WTC11 (cell line): ENCODE measurements at regions not wholly inside any gene's neighbourhood (a gene's known extent, or its start where the extent isn't known, plus 50 kb on each side); places are given as distances from the start of the nearest gene placed in this dataset.

Experiments used
- ATAC-seq: fragments of 200-7000 bp; cut with Tn5 transposase; 2 replicates; pipeline ENCODE4 v1.10.0; 2021; ENCODE audit warnings: mild to moderate bottlenecking, moderate library complexity
- CTCF ChIA-PET: fragments of 300-600 bp; sonication (Branson Sonifier 250); formaldehyde crosslinking; loops from one replicate; lab custom pipeline; 2021; ENCODE audit warnings: antibody characterized with exemption; lab: Charles Lee
- POLR2A ChIA-PET: fragments of 350-600 bp; sonication (Branson Sonifier 250); formaldehyde crosslinking; loops from one replicate; lab custom pipeline; 2021; ENCODE audit warnings: antibody characterized with exemption; lab: Charles Lee
- DNase-seq: peaks from one replicate; pipeline ENCODE4 v3.0.0; 2021; ENCODE audit warnings: low spot score
- H3K27ac Mint-ChIP-seq: 2 replicates; pipeline ENCODE4 v1.8.0; 2021; ENCODE audit warnings: mixed read lengths
- H3K27me3 Mint-ChIP-seq: 2 replicates; pipeline ENCODE4 v1.8.0; 2021; ENCODE audit warnings: low read depth, mild to moderate bottlenecking, moderate library complexity, mixed read lengths
- H3K36me3 Mint-ChIP-seq: 2 replicates; pipeline ENCODE4 v1.8.0; 2021; ENCODE audit warnings: mixed read lengths
- H3K4me1 Mint-ChIP-seq: 2 replicates; pipeline ENCODE4 v1.8.0; 2022; ENCODE audit warnings: mixed read lengths
- H3K4me3 Mint-ChIP-seq: 2 replicates; pipeline ENCODE4 v1.8.0; 2021; ENCODE audit warnings: mild to moderate bottlenecking, moderate library complexity, mixed read lengths
- H3K9me3 Mint-ChIP-seq: 2 replicates; pipeline ENCODE4 v1.8.0; 2021; ENCODE audit warnings: mixed read lengths
- ATF1 ChIP-seq: sonication (generic); formaldehyde crosslinking; IDR thresholded peaks from 2 replicates; pipeline ENCODE4 v1.8.1; 2023; ENCODE audit warnings: mild to moderate bottlenecking, moderate library complexity, missing genetic modification reagents
- CREB1 ChIP-seq: sonication (generic); formaldehyde crosslinking; IDR thresholded peaks from 2 replicates; pipeline ENCODE4 v1.8.0; 2023; ENCODE audit warnings: mild to moderate bottlenecking, missing genetic modification reagents
- E2F4 ChIP-seq: sonication (generic); formaldehyde crosslinking; IDR thresholded peaks from 2 replicates; pipeline ENCODE4 v1.8.1; 2022; ENCODE audit warnings: low read depth, mild to moderate bottlenecking, moderate library complexity, missing genetic modification reagents, borderline replicate concordance
- ELF4 ChIP-seq: sonication (generic); formaldehyde crosslinking; IDR thresholded peaks from 2 replicates; pipeline ENCODE4 v1.8.1; 2022; ENCODE audit warnings: low read depth, mild to moderate bottlenecking, moderate library complexity, missing genetic modification reagents
- FOXK1 ChIP-seq: sonication (generic); formaldehyde crosslinking; IDR thresholded peaks from 2 replicates; pipeline ENCODE4 v1.8.0; 2022; ENCODE audit warnings: mild to moderate bottlenecking, moderate library complexity, missing genetic modification reagents
- FOXP1 ChIP-seq: sonication (generic); formaldehyde crosslinking; IDR thresholded peaks from 2 replicates; pipeline ENCODE4 v1.8.0; 2022; ENCODE audit warnings: missing genetic modification reagents, mild to moderate bottlenecking, moderate library complexity, borderline replicate concordance
- HMGA2 ChIP-seq: fragments of 250-450 bp; sonication (Bioruptor Pico); IDR thresholded peaks from 2 replicates; pipeline ENCODE4 v1.4.0; 2021; ENCODE audit warnings: mild to moderate bottlenecking, moderate library complexity
- MLX ChIP-seq: sonication (generic); formaldehyde crosslinking; IDR thresholded peaks from 2 replicates; pipeline ENCODE4 v1.8.1; 2023; ENCODE audit warnings: mild to moderate bottlenecking, missing genetic modification reagents, moderate library complexity
- MYBL2 ChIP-seq: sonication (generic); formaldehyde crosslinking; IDR thresholded peaks from 2 replicates; pipeline ENCODE4 v1.8.1; 2023; ENCODE audit warnings: mild to moderate bottlenecking, moderate library complexity, missing genetic modification reagents
- OVOL2 ChIP-seq: fragments of 250-450 bp; sonication (Bioruptor Pico); IDR thresholded peaks from 2 replicates; pipeline ENCODE4 v1.9.0; 2021; ENCODE audit warnings: mild to moderate bottlenecking, borderline replicate concordance
- TEAD4 ChIP-seq: sonication (generic); formaldehyde crosslinking; IDR thresholded peaks from 2 replicates; pipeline ENCODE4 v1.8.0; 2022; ENCODE audit warnings: mild to moderate bottlenecking, missing genetic modification reagents
- ZBTB21 ChIP-seq: sonication (generic); formaldehyde crosslinking; IDR thresholded peaks from 2 replicates; pipeline ENCODE4 v1.8.1; 2023; ENCODE audit warnings: mild to moderate bottlenecking, missing genetic modification reagents, borderline replicate concordance
- ZNF232 ChIP-seq: sonication (generic); formaldehyde crosslinking; IDR thresholded peaks from 2 replicates; pipeline ENCODE4 v1.8.0; 2022; ENCODE audit warnings: mild to moderate bottlenecking, missing genetic modification reagents
- ZNF263 ChIP-seq: sonication (generic); formaldehyde crosslinking; IDR thresholded peaks from 2 replicates; pipeline ENCODE4 v1.8.1; 2022; ENCODE audit warnings: low read depth, mild to moderate bottlenecking, moderate library complexity, missing genetic modification reagents
- ZNF512 ChIP-seq: sonication (generic); formaldehyde crosslinking; IDR thresholded peaks from 2 replicates; pipeline ENCODE4 v1.8.1; 2022; ENCODE audit warnings: missing genetic modification reagents, borderline replicate concordance
- TF ChIP-seq, protein P1 (sequence below): sonication (generic); formaldehyde crosslinking; IDR thresholded peaks from 2 replicates; pipeline ENCODE4 v1.8.0; 2023; ENCODE audit warnings: missing genetic modification reagents, mild to moderate bottlenecking, borderline replicate concordance
- TF ChIP-seq, protein P2 (sequence below): fragments of 250-450 bp; sonication (Bioruptor Pico); IDR thresholded peaks from 2 replicates; pipeline ENCODE4 v1.9.0; 2021; ENCODE audit warnings: mild to moderate bottlenecking
- TF ChIP-seq, protein P3 (sequence below): sonication (generic); formaldehyde crosslinking; IDR thresholded peaks from 2 replicates; pipeline ENCODE4 v1.8.0; 2023; ENCODE audit warnings: mild to moderate bottlenecking, missing genetic modification reagents

DNA sequence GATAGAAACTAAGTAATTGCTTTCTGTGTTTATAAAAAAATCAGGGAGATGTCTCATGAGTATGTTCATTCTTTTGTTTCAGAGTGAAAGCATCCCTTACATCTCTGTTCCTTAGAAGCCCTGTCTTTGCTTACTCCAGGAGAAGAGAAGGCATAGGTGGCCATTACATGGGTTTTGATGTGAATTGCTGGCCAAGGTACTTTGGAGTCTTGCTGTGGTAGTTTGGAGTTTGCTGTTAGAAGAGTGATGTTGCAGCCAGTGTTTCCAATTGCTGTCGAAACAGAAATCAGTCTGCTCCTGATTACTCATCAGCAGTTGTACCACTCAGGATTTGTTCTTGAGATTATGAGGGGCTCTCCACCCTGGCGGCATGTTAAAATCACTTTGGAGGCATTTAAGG, 97.8 kb upstream of the KLHL14 start:
- DNase-seq (no peak), ATAC-seq (no peak)
- peaks cover 12% of the 10 kb centered on the region for H3K9me3 Mint-ChIP-seq
- H3K36me3 Mint-ChIP-seq, result no peaks in the 10 kb centered on the region
- CTCF ChIA-PET, result no interaction called here
- no peak overlapping the region for H3K27ac Mint-ChIP-seq
- H3K27me3 Mint-ChIP-seq, result no peaks in the 10 kb centered on the region
- TF ChIP-seq, protein P1, sequence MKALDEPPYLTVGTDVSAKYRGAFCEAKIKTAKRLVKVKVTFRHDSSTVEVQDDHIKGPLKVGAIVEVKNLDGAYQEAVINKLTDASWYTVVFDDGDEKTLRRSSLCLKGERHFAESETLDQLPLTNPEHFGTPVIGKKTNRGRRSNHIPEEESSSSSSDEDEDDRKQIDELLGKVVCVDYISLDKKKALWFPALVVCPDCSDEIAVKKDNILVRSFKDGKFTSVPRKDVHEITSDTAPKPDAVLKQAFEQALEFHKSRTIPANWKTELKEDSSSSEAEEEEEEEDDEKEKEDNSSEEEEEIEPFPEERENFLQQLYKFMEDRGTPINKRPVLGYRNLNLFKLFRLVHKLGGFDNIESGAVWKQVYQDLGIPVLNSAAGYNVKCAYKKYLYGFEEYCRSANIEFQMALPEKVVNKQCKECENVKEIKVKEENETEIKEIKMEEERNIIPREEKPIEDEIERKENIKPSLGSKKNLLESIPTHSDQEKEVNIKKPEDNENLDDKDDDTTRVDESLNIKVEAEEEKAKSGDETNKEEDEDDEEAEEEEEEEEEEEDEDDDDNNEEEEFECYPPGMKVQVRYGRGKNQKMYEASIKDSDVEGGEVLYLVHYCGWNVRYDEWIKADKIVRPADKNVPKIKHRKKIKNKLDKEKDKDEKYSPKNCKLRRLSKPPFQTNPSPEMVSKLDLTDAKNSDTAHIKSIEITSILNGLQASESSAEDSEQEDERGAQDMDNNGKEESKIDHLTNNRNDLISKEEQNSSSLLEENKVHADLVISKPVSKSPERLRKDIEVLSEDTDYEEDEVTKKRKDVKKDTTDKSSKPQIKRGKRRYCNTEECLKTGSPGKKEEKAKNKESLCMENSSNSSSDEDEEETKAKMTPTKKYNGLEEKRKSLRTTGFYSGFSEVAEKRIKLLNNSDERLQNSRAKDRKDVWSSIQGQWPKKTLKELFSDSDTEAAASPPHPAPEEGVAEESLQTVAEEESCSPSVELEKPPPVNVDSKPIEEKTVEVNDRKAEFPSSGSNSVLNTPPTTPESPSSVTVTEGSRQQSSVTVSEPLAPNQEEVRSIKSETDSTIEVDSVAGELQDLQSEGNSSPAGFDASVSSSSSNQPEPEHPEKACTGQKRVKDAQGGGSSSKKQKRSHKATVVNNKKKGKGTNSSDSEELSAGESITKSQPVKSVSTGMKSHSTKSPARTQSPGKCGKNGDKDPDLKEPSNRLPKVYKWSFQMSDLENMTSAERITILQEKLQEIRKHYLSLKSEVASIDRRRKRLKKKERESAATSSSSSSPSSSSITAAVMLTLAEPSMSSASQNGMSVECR (CRISPR knock-in tag), result no peak
- no peak for TF ChIP-seq OVOL2
- no peak for TF ChIP-seq MLX (CRISPR knock-in tag)
- no peak for TF ChIP-seq ELF4 (CRISPR knock-in tag)
- no peak for TF ChIP-seq FOXK1 (CRISPR knock-in tag)
- TF ChIP-seq ZNF263, result no peak
- no peak for TF ChIP-seq CREB1
- TF ChIP-seq E2F4 (CRISPR knock-in tag), result no peak
- TF ChIP-seq ZBTB21 (CRISPR knock-in tag), result no peak
- TF ChIP-seq ZNF512, result no peak
- TF ChIP-seq MYBL2 (CRISPR knock-in tag), result no peak
- TF ChIP-seq, protein P2, sequence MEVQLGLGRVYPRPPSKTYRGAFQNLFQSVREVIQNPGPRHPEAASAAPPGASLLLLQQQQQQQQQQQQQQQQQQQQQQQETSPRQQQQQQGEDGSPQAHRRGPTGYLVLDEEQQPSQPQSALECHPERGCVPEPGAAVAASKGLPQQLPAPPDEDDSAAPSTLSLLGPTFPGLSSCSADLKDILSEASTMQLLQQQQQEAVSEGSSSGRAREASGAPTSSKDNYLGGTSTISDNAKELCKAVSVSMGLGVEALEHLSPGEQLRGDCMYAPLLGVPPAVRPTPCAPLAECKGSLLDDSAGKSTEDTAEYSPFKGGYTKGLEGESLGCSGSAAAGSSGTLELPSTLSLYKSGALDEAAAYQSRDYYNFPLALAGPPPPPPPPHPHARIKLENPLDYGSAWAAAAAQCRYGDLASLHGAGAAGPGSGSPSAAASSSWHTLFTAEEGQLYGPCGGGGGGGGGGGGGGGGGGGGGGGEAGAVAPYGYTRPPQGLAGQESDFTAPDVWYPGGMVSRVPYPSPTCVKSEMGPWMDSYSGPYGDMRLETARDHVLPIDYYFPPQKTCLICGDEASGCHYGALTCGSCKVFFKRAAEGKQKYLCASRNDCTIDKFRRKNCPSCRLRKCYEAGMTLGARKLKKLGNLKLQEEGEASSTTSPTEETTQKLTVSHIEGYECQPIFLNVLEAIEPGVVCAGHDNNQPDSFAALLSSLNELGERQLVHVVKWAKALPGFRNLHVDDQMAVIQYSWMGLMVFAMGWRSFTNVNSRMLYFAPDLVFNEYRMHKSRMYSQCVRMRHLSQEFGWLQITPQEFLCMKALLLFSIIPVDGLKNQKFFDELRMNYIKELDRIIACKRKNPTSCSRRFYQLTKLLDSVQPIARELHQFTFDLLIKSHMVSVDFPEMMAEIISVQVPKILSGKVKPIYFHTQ (CRISPR knock-in tag), result no peak
- POLR2A ChIA-PET, result no interaction called here
- peaks cover 23% of the 10 kb centered on the region for H3K4me1 Mint-ChIP-seq
- no peak overlapping the region for H3K4me3 Mint-ChIP-seq

- Mint-ChIP-seq H3K4me1 (peaks cover 23% of the 10 kb centered on the region), H3K36me3 (no peaks in the 10 kb centered on the region), H3K4me3 (no peak overlapping the region), H3K27me3 (no peaks in the 10 kb centered on the region; the same call in 1 of the 2 replicates), H3K9me3 (peaks cover 6% of the 10 kb centered on the region), H3K27ac (no peak overlapping the region)
- DNase-seq (no peak), ATAC-seq (no peak)
- POLR2A ChIA-PET, result interaction anchor here (0.6 kb wide), 1 partner anchor 95 kb away, joined by 4 read pairs; no protein-coding TSS in a partner anchor
- CTCF ChIA-PET, result interaction anchor here (0.6 to 0.9 kb wide), 2 partner anchors 21 to 44 kb away, joined by 3 read pairs; no protein-coding TSS in a partner anchor
- no peak for TF ChIP-seq FOXP1 (CRISPR knock-in tag)
- TF ChIP-seq, protein P3, sequence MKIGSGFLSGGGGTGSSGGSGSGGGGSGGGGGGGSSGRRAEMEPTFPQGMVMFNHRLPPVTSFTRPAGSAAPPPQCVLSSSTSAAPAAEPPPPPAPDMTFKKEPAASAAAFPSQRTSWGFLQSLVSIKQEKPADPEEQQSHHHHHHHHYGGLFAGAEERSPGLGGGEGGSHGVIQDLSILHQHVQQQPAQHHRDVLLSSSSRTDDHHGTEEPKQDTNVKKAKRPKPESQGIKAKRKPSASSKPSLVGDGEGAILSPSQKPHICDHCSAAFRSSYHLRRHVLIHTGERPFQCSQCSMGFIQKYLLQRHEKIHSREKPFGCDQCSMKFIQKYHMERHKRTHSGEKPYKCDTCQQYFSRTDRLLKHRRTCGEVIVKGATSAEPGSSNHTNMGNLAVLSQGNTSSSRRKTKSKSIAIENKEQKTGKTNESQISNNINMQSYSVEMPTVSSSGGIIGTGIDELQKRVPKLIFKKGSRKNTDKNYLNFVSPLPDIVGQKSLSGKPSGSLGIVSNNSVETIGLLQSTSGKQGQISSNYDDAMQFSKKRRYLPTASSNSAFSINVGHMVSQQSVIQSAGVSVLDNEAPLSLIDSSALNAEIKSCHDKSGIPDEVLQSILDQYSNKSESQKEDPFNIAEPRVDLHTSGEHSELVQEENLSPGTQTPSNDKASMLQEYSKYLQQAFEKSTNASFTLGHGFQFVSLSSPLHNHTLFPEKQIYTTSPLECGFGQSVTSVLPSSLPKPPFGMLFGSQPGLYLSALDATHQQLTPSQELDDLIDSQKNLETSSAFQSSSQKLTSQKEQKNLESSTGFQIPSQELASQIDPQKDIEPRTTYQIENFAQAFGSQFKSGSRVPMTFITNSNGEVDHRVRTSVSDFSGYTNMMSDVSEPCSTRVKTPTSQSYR (CRISPR knock-in tag), result no peak
- TF ChIP-seq ATF1, result no peak
- no peak for TF ChIP-seq HMGA2 (CRISPR knock-in tag)
- no peak for TF ChIP-seq ZNF232 (CRISPR knock-in tag)
- TF ChIP-seq CREB1, result no peak
- TF ChIP-seq TEAD4 (CRISPR knock-in tag), result no peak
Measured at GRCh38 chr18:32868406-32868805, 95.6 kb upstream of the KLHL14 start.
